ENCODE measurements at regions not wholly inside any gene's neighbourhood (a gene's known extent, or its start where the extent isn't known, plus 50 kb on each side); places are given as distances from the start of the nearest gene placed in this dataset.

DNA sequence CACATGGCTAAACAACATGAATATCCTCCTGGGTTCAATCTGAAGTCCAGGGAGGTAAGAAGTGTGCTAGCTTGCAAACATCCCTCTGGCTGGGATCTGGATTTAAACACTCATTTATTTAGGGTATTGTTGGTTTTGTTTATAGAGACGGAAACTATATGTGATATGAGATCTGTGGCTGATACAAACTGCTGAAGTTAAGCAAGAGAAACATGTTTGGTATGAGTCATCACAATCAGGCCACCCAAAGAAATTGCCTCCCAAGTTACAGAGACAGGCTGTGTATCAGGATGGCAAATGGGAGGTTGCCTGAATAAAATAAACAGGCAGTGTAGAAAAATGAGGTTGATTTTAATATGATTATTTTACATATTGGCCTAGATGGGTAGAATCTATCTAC lies 562.1 kb downstream of the IGSF11 start:
- TF ChIP-seq CTCF (conservative IDR thresholded peaks at IDR 0.05; ENCODE audit: low read depth, low read length) = no peak
- Histone ChIP-seq H3K4me3 (IDR thresholded peaks at IDR 0.05; ENCODE audit: insufficient read depth, low read depth, low read length) (no peak overlapping the region), H4K20me1 (ENCODE audit: insufficient read depth) (no peaks in the 10 kb centered on the region), H3K27me3 (ENCODE audit: insufficient read depth, low read depth) (no peaks in the 10 kb centered on the region), H3K79me2 (ENCODE audit: insufficient read depth, low read depth) (no peaks in the 10 kb centered on the region), H3K9ac (no peak overlapping the region), H2AFZ (ENCODE audit: low read depth) (no peak overlapping the region), H3K27ac (no peak overlapping the region), H3K36me3 (ENCODE audit: insufficient read depth) (no peaks in the 10 kb centered on the region), H3K4me2 (no peak overlapping the region), H3K4me1 (ENCODE audit: low read depth, poor library complexity, severe bottlenecking) (no peaks in the 10 kb centered on the region)

DNA sequence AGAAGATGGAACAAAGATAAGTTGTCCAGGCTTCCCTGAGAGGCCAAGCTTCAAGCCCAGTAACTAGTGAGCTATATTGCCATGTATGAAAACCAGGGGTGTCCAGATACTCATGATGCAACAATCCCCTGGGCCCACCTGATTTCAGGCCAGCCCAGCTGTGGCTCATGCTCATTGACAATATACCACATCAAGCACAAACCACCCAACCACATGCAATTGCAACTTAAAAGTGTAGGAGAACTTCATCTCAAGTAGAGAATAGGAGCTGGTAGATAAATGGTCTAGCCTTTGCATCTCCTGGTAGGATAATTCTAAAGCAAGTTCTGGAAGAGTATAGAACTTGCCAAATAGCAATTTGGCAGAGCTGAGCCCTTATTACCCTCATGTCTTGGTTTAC lies 561.3 kb downstream of the IGSF11 start:
- Histone ChIP-seq H2AFZ (ENCODE audit: low read depth) (no peak overlapping the region), H3K9ac (no peak overlapping the region), H3K4me1 (ENCODE audit: low read depth, poor library complexity, severe bottlenecking) (no peaks in the 10 kb centered on the region), H3K79me2 (ENCODE audit: insufficient read depth, low read depth) (no peaks in the 10 kb centered on the region), H4K20me1 (ENCODE audit: insufficient read depth) (no peaks in the 10 kb centered on the region), H3K27me3 (ENCODE audit: insufficient read depth, low read depth) (no peaks in the 10 kb centered on the region), H3K4me3 (IDR thresholded peaks at IDR 0.05; ENCODE audit: insufficient read depth, low read depth, low read length) (no peak overlapping the region), H3K27ac (no peak overlapping the region), H3K4me2 (no peak overlapping the region), H3K36me3 (ENCODE audit: insufficient read depth) (no peaks in the 10 kb centered on the region)
- no peak for TF ChIP-seq CTCF (conservative IDR thresholded peaks at IDR 0.05; ENCODE audit: low read depth, low read length)

- Histone ChIP-seq H3K4me3 (IDR thresholded peaks at IDR 0.05; ENCODE audit: insufficient read depth, low read depth, low read length) (no peak overlapping the region), H2AFZ (ENCODE audit: low read depth) (no peak overlapping the region), H3K79me2 (ENCODE audit: insufficient read depth, low read depth) (no peaks in the 10 kb centered on the region), H3K9ac (no peak overlapping the region), H4K20me1 (ENCODE audit: insufficient read depth) (no peaks in the 10 kb centered on the region), H3K4me1 (ENCODE audit: low read depth, poor library complexity, severe bottlenecking) (no peaks in the 10 kb centered on the region), H3K36me3 (ENCODE audit: insufficient read depth) (no peaks in the 10 kb centered on the region), H3K4me2 (no peak overlapping the region), H3K27me3 (ENCODE audit: insufficient read depth, low read depth) (no peaks in the 10 kb centered on the region), H3K27ac (no peak overlapping the region)
- TF ChIP-seq CTCF (conservative IDR thresholded peaks at IDR 0.05; ENCODE audit: low read depth, low read length) = no peak
Observed at GRCh38 chr3:118476885-118477618, 557.6 kb downstream of the IGSF11 start.

DNA sequence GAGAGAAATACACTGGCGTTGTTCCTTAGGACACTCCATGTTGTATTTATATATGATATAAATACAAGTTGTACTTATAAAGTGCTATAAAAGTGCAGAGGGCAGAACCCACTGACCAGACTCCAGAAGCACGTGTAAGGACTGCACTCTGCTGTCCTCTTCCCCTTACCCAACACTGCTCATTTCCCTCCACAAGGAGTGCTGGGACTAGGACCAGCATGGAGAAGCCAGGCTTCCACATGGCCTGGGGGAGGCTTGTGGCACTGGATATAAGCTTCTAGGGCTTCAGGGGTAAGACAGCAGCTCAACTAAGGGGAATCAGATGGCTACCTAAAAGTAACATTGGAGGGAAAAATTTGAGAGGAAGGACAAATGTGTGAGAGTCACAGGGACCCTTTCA lies 556.9 kb downstream of the IGSF11 start:
- Histone ChIP-seq H3K9ac (no peak overlapping the region), H4K20me1 (ENCODE audit: insufficient read depth) (no peaks in the 10 kb centered on the region), H2AFZ (ENCODE audit: low read depth) (no peak overlapping the region), H3K4me2 (no peak overlapping the region), H3K4me3 (IDR thresholded peaks at IDR 0.05; ENCODE audit: insufficient read depth, low read depth, low read length) (no peak overlapping the region), H3K27ac (no peak overlapping the region), H3K36me3 (ENCODE audit: insufficient read depth) (no peaks in the 10 kb centered on the region), H3K79me2 (ENCODE audit: insufficient read depth, low read depth) (no peaks in the 10 kb centered on the region), H3K4me1 (ENCODE audit: low read depth, poor library complexity, severe bottlenecking) (no peaks in the 10 kb centered on the region), H3K27me3 (ENCODE audit: insufficient read depth, low read depth) (no peaks in the 10 kb centered on the region)
- no peak for TF ChIP-seq CTCF (conservative IDR thresholded peaks at IDR 0.05; ENCODE audit: low read depth, low read length)

All from KMS-11 (cell line).